Right ventricle myocardium inferior (tissue), 1 donor: ENCODE measurements at regions not wholly inside any gene's neighbourhood (a gene's known extent, or its start where the extent isn't known, plus 50 kb on each side); places are given as distances from the start of the nearest gene placed in this dataset.
A peak's percentile ranks its signal among the peaks of the same experiment; 100 is the strongest.
"Not testable (repeated sequence)": the region's sequence is repeated elsewhere in the genome, so short reads cannot be mapped to it uniquely, and the experiment has no call there.

Experiments used
- ATAC-seq: fragments of 200-7000 bp; cut with Tn5 transposase; one replicate; pipeline ENCODE4 v1.9.1; 2020; ENCODE audit warnings: mild to moderate bottlenecking, moderate library complexity
- DNase-seq: peaks from one replicate; pipeline ENCODE4 v3.0.0; 2021; ENCODE audit errors: missing footprints
- intact Hi-C: fragments of 100-400 bp; cut with DNase I; formaldehyde crosslinking; loops from one replicate; pipeline ENCODE4 v1.11.0; 2022
- donor health status: DM: no; HTN: yes; CAD: no; lungs with severe emphysema.

- intact Hi-C loops: no loop called here
- ATAC-seq: no peak
- DNase-seq: no peak
Observed at GRCh38 chr10:3961082-3961481, 176.1 kb upstream of the KLF6 start.

GRCh38 chr10:3960496-3960895 is 175.5 kb upstream of the KLF6 start:
- DNase-seq (no peak), ATAC-seq (no peak)
- intact Hi-C loops: no loop called here

- ATAC-seq (no peak), DNase-seq (no peak)
- intact Hi-C loops: no loop called here
Observed at GRCh38 chr10:3959370-3960325, 174.6 kb upstream of the KLF6 start.

DNA sequence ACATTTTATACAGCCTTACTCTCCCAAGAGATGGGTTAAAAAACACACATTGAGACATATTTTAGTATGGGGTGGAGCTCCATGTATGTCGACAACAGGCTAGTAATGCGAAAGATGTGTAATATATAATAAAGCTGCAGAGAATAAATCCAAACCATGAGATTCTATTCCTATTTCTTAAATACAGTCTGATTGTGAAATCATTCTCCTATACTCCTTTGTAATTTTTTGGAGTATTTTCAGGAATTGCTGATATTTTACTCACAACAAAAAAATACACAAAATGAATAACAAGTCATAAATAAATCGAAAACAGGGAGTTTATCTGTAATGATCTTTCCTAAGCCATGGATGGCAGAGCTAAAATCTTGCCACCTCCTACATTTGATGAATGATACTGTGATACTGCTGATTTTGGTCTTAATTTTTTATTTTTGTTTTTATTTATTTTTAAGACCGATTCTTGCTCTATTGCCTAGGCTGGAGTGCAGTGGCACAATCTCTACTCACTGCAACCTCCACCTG is 173.5 kb upstream of the KLF6 start:
- ATAC-seq (no peak), DNase-seq (no peak)
- intact Hi-C loops: no loop called here

GRCh38 chr10:3955955-3956617 is 171.1 kb upstream of the KLF6 start:
- DNase-seq: no peak
- intact Hi-C loops: no loop called here
- ATAC-seq: no peak

- no peak for ATAC-seq
- DNase-seq: no peak
- intact Hi-C loops: no loop called here
Observed at GRCh38 chr10:3955493-3955892, 170.5 kb upstream of the KLF6 start.

GRCh38 chr10:3954615-3955014 is 169.6 kb upstream of the KLF6 start:
- peak; percentile 59 for ATAC-seq
- no peak for DNase-seq
- intact Hi-C loops: no loop called here

DNA sequence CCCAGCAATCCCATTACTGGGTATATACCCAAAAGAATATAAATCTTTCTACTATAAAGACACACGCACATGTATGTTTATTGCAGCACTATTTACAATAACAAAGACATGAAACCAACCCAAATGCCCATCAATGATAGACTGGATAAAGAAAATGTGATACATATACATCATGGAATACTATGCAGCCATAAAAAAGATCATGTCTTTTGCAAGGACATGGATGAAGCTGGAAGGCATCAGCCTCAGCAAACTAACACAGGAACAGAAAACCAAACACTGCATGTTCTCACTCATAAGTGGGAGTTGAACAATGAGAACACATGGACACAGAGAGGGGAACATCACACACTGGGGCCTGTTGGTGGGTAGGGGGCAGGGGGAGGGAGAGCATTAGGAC is 169.0 kb upstream of the KLF6 start:
- DNase-seq, intact Hi-C loops, ATAC-seq: not testable (repeated sequence)

GRCh38 chr10:3951993-3952392 is 167.0 kb upstream of the KLF6 start:
- no peak for DNase-seq
- peak; percentile 43 for ATAC-seq
- intact Hi-C loops: no loop called here

DNA sequence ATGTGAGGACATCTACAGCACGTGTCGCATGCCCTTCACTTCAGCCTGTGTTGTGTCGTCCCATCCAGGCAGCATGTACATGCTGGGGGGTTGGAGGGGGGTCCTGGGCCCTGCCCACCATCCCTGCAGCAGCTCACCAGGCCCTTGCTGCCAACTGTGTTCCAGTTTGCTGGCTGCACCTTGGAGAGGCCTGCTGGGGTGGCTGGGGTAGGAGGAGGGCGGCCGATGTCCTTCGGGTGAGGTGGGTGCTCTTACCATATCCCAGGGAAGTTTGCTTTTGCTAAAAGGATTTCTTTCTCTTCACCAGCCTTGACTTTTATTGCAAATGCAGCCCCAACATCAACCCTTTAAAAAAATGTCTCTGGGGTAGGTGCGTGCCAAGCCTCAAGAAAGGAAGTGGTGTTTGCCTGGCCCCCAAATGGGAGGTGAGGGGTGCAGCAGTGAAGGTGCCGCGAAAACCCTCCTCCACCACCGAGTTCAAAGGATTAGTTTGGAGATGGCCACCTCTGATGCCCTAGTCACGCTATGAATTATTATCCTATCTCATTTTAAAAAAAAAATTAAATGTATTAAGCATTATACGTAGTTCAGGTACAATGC is 165.8 kb upstream of the KLF6 start:
- DNase-seq (no peak), ATAC-seq (no peak)
- intact Hi-C loops: no loop called here

DNA sequence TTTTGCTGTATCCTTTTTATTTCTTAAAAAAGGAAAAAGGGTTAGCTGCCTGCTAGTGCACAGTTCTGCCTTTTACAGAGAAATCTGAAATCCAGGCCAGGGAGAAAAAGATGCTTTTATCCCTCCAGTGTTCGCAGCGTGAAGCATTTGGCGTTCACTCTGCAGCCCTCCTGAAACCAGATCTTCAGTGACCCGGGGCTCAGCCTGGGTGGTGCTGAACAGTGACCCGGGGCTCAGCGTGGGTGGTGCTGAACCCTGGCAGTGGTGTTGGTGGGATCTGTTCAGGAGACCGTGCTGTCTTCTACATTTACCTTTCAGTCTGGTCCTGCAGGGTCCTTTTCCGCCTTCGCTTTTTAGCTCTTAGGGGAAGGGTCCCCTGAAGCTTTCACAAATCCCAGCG is 164.7 kb upstream of the KLF6 start:
- no peak for ATAC-seq
- intact Hi-C loops: no loop called here
- no peak for DNase-seq

DNA sequence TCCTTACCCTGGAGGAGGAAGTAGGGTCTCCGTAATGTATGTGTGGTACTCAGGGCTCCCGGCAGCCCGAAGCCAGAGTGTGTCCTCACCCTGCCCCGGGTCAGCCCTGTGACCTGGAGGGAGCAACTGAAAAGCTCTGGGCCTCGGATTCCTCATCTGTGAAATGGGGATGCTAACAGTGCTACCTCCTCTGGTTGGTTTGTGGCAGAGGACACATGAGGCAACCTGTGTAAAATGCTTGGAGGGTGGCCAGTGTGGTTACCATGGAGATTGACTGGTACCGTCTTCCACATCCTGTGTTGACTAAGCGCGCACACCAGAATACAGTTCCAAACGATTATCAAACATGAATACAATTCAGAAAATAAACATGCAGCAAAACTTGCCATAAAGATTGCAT is 163.8 kb upstream of the KLF6 start:
- DNase-seq (no peak), ATAC-seq (no peak)
- intact Hi-C loops: no loop called here

- ATAC-seq: no peak
- intact Hi-C loops: no loop called here
- no peak for DNase-seq
Observed at GRCh38 chr10:3946234-3947229, 161.5 kb upstream of the KLF6 start.

- ATAC-seq (no peak), DNase-seq (no peak)
- intact Hi-C loops: no loop called here
Observed at GRCh38 chr10:3945026-3945425, 160.0 kb upstream of the KLF6 start.

DNA sequence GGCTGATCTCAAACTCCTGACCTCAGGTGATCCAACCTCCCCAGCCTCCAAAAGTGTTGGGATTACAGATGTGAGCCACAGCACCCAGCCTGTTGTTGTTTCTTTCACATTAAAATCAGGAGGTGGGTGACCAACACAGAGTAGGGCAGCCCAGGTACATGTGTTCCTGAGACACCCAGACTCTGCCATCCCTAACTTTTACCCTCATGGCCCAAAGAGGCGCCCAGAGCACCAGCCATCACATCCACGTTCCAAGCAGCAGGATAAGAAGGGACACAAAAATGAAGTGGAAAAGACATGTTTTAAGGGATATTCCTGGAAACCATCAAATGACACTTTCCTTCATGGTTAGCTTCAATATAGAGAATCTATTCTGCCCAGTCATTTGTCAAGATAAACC is 159.6 kb upstream of the KLF6 start:
- ATAC-seq (no peak), DNase-seq (no peak)
- intact Hi-C loops: no loop called here

DNA sequence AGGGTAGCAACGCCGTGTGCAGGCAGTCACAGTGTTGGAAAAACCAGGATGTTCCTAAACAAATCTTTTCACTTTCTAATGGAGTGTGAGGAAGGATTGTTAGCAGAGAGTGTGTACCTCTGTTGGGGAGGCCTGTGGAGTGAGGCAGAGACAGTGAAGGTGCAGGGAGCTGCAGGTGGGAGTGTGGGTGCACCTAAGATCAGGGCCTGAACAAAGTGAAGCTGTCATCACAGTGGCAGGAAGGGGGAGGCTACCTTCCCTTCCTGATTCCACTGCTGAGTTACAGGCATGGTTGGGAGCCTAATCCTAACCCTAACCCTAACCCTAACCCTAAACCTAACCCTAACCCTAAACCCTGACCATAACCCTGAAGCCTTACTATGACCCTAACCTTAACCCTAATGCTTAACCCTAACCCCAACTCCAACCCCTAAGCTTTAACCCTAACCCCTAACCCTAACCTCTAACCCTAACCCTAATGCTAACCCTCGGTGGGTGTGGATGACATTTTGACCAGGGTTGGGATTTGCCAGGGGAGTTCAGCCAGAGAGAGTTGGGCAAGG is 158.8 kb upstream of the KLF6 start:
- intact Hi-C loops: no loop called here
- DNase-seq: no peak
- no peak for ATAC-seq

- ATAC-seq (no peak), DNase-seq (no peak)
- intact Hi-C loops: no loop called here
Observed at GRCh38 chr10:3942937-3943489, 158.0 kb upstream of the KLF6 start.

DNA sequence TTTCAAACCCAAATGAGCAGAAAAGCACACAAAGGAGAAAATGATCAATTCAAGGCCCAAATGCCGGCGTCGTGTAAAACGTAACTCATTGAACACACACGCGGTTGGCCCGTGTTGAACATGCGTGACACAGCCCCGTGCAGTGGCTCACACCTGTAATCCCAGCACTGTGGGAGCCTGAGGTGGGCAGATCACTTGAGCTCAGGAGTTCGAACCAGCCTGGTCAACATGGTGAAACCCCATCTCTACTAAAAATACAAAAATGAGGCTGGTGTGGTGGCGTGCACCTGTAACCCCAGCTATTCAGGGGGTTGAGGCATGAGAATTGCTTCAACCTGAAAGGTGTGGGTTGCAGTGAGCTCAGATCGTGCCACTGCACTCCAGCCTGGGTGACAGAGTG is 156.7 kb upstream of the KLF6 start:
- intact Hi-C loops: no loop called here
- DNase-seq (no peak), ATAC-seq (no peak)
